ENCODE measurements at regions not wholly inside any gene's neighbourhood (a gene's known extent, or its start where the extent isn't known, plus 50 kb on each side); places are given as distances from the start of the nearest gene placed in this dataset.

GRCh38 chr3:146796078-146796477, 190.9 kb upstream of the PLSCR5 start:
- TF ChIP-seq CTCF (IDR thresholded peaks at IDR 0.05) (no peak), POLR2AphosphoS5 (IDR thresholded peaks at IDR 0.05) (no peak), EP300 (IDR thresholded peaks at IDR 0.05; ENCODE audit: low read depth) (no peak)
